Liver (tissue), 8 donors: ENCODE measurements at regions not wholly inside any gene's neighbourhood (a gene's known extent, or its start where the extent isn't known, plus 50 kb on each side); places are given as distances from the start of the nearest gene placed in this dataset.

Experiments used
- DNase-seq: peaks from one replicate; pipeline ENCODE4 v3.0.0-alpha.2; 2017; ENCODE audit warnings: low spot score
- H3K27ac ChIP-seq, 2 donors: one replicate each; pipeline ENCODE4 v1.7.0; 2013; ENCODE audit warnings: inconsistent platforms in 2 of 2, low read length in 2 of 2, control low read depth in 1 of 2, low read depth in 1 of 2, mild to moderate bottlenecking in 1 of 2
- H3K27me3 ChIP-seq, 4 donors: one replicate each; pipeline versions ENCODE4 v1.6.1 to v1.7.0; 2013; ENCODE audit warnings: low read length in 3 of 4, inconsistent platforms in 1 of 4, mild to moderate bottlenecking in 1 of 4, moderate library complexity in 1 of 4; ENCODE audit not compliant: control insufficient read depth in 4 of 4, insufficient read depth in 4 of 4
- H3K36me3 ChIP-seq, 4 donors: one replicate each; pipeline versions ENCODE4 v1.6.1 to v1.7.0; 2013; ENCODE audit warnings: low read length in 3 of 4, mild to moderate bottlenecking in 3 of 4, low read depth in 1 of 4, moderate library complexity in 1 of 4; ENCODE audit not compliant: control insufficient read depth in 4 of 4, insufficient read depth in 3 of 4
- H3K4me1 ChIP-seq, 4 donors: one replicate each; pipeline versions ENCODE4 v1.6.1 to v1.7.0; 2013; ENCODE audit warnings: low read length in 3 of 4, mild to moderate bottlenecking in 3 of 4, moderate library complexity in 1 of 4; ENCODE audit not compliant: control insufficient read depth in 4 of 4, insufficient read depth in 4 of 4
- H3K4me3 ChIP-seq, 3 donors: one replicate each; pipeline versions ENCODE4 v1.6.1 to v1.7.0; 2013; ENCODE audit warnings: low read length in 3 of 3, control low read depth in 1 of 3, low read depth in 1 of 3, mild to moderate bottlenecking in 1 of 3
- H3K9ac ChIP-seq, 2 donors: one replicate each; pipeline ENCODE4 v1.7.0; 2013; ENCODE audit warnings: low read length in 2 of 2, mild to moderate bottlenecking in 2 of 2, moderate library complexity in 2 of 2, control low read depth in 1 of 2, low read depth in 1 of 2
- H3K9me3 ChIP-seq, 4 donors: one replicate each; pipeline versions ENCODE4 v1.6.1 to v1.7.0; 2013; ENCODE audit warnings: low read length in 3 of 4; ENCODE audit not compliant: control insufficient read depth in 4 of 4
- FOXA1 ChIP-seq: IDR thresholded peaks from 2 replicates; pipeline ENCODE4 v1.6.1; 2016; ENCODE audit warnings: antibody characterized with exemption
- FOXA2 ChIP-seq: IDR thresholded peaks from 2 replicates; pipeline ENCODE4 v1.6.1; 2016; ENCODE audit warnings: antibody characterized with exemption
- GABPA ChIP-seq, 2 donors: IDR thresholded peaks in 1 of 2; conservative IDR thresholded peaks in 1 of 2; 2 replicates each; pipeline ENCODE4 v1.6.1; 2016; ENCODE audit warnings: antibody characterized with exemption in 2 of 2, mild to moderate bottlenecking in 1 of 2, moderate library complexity in 1 of 2
- HNF4A ChIP-seq, 2 donors: conservative IDR thresholded peaks; 2 replicates each; pipeline ENCODE4 v1.6.1; 2016; ENCODE audit warnings: antibody characterized with exemption in 2 of 2, mild to moderate bottlenecking in 2 of 2
- HNF4G ChIP-seq: IDR thresholded peaks from 2 replicates; pipeline ENCODE4 v1.6.1; 2016; ENCODE audit warnings: antibody characterized with exemption
- JUND ChIP-seq, 2 donors: IDR thresholded peaks; 2 replicates each; pipeline ENCODE4 v1.6.1; 2016; ENCODE audit warnings: antibody characterized with exemption in 2 of 2
- NR2F2 ChIP-seq: IDR thresholded peaks from 2 replicates; pipeline ENCODE4 v1.6.1; 2016; ENCODE audit warnings: antibody characterized with exemption
- RAD21 ChIP-seq, 2 donors: IDR thresholded peaks; 2 replicates each; pipeline ENCODE4 v1.6.1; 2016; ENCODE audit warnings: antibody characterized with exemption in 2 of 2, mild to moderate bottlenecking in 2 of 2
- RXRA ChIP-seq, 2 donors: IDR thresholded peaks; 2 replicates each; pipeline ENCODE4 v1.6.1; 2017 to 2018; ENCODE audit warnings: antibody characterized with exemption in 2 of 2, mild to moderate bottlenecking in 1 of 2
- SP1 ChIP-seq: IDR thresholded peaks from 2 replicates; pipeline ENCODE4 v1.6.1; 2018; ENCODE audit warnings: antibody characterized with exemption, mild to moderate bottlenecking
- TAF1 ChIP-seq: conservative IDR thresholded peaks from 2 replicates; pipeline ENCODE4 v1.6.1; 2016; ENCODE audit warnings: antibody characterized with exemption, mild to moderate bottlenecking
- YY1 ChIP-seq: IDR thresholded peaks from 2 replicates; pipeline ENCODE4 v1.6.1; 2016; ENCODE audit warnings: antibody characterized with exemption, mild to moderate bottlenecking
- WGBS: extraction: QIAGEN DNeasy Blood & Tissue Kit; methylation state at CpG from one replicate; pipeline ENCODE4 v1.1.7; 2013; 5-methylcytosine and 5-hydroxymethylcytosine counted together
- TF ChIP-seq, protein P1 (sequence below): IDR thresholded peaks from 2 replicates; pipeline ENCODE4 v1.6.1; 2016; ENCODE audit warnings: antibody characterized with exemption
- TF ChIP-seq, protein P2 (sequence below): IDR thresholded peaks from 2 replicates; pipeline ENCODE4 v1.6.1; 2016; ENCODE audit warnings: antibody characterized with exemption, mild to moderate bottlenecking
- TF ChIP-seq, protein P3 (sequence below): fragments of 150-350 bp; IDR thresholded peaks from 2 replicates; pipeline ENCODE4 v1.5.1; 2017; ENCODE audit warnings: improper control_type of control experiment, low read depth, low read length; ENCODE audit not compliant: missing input control
- TF ChIP-seq, protein P4 (sequence below): IDR thresholded peaks from 2 replicates; pipeline ENCODE4 v1.6.1; 2016; ENCODE audit warnings: antibody characterized with exemption
- TF ChIP-seq, protein P5 (sequence below): IDR thresholded peaks from 2 replicates; pipeline ENCODE4 v1.6.1; 2016; ENCODE audit warnings: antibody characterized with exemption
- donor health status: healthy.
- donor health status: healthy.
- donor health status: healthy.
- donor health status: healthy.
- donor health status: healthy.

DNA sequence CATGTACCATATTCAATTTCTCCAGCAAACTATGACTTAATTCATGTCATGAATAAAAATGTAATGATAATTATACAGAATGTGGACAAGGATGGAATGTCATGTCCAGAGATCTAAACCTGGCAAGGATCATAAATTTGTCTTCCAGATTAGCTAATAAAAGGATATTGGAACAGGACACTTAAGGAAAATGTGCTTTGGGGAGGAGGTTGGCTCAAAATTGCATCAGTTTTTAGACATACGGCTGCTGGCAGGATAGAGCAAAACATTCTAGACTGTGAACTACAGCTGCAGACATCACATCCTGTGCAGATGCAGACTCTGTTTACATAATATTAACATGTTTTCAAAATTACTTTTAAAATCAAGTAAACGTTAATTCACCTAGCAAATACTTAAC lies 248.4 kb downstream of the TLR4 start:
- Histone ChIP-seq H3K27ac (no peak overlapping the region), H3K9me3 (no peaks in the 10 kb centered on the region), H3K36me3 (no peaks in the 10 kb centered on the region), H3K27me3 (no peaks in the 10 kb centered on the region), H3K4me1 (no peaks in the 10 kb centered on the region), H3K9ac (no peak overlapping the region), H3K4me3 (no peak overlapping the region)
- WGBS: 49% methylated on average over 2 of the region's 2 CpGs
- DNase-seq: no peak
- no peak for TF ChIP-seq TAF1
- no peak for TF ChIP-seq FOXA1
- TF ChIP-seq GABPA (IDR thresholded peaks at IDR 0.05 in 1 of 2, conservative IDR thresholded peaks at IDR 0.05 in 1 of 2): no peak
- TF ChIP-seq SP1: no peak
- TF ChIP-seq HNF4A (conservative IDR thresholded peaks at IDR 0.05): no peak
- no peak for TF ChIP-seq RAD21 (IDR thresholded peaks at IDR 0.05)
- no peak for TF ChIP-seq RXRA (IDR thresholded peaks at IDR 0.05)
- TF ChIP-seq, protein P1, sequence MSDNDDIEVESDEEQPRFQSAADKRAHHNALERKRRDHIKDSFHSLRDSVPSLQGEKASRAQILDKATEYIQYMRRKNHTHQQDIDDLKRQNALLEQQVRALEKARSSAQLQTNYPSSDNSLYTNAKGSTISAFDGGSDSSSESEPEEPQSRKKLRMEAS: no peak
- no peak for TF ChIP-seq YY1
- TF ChIP-seq, protein P2, sequence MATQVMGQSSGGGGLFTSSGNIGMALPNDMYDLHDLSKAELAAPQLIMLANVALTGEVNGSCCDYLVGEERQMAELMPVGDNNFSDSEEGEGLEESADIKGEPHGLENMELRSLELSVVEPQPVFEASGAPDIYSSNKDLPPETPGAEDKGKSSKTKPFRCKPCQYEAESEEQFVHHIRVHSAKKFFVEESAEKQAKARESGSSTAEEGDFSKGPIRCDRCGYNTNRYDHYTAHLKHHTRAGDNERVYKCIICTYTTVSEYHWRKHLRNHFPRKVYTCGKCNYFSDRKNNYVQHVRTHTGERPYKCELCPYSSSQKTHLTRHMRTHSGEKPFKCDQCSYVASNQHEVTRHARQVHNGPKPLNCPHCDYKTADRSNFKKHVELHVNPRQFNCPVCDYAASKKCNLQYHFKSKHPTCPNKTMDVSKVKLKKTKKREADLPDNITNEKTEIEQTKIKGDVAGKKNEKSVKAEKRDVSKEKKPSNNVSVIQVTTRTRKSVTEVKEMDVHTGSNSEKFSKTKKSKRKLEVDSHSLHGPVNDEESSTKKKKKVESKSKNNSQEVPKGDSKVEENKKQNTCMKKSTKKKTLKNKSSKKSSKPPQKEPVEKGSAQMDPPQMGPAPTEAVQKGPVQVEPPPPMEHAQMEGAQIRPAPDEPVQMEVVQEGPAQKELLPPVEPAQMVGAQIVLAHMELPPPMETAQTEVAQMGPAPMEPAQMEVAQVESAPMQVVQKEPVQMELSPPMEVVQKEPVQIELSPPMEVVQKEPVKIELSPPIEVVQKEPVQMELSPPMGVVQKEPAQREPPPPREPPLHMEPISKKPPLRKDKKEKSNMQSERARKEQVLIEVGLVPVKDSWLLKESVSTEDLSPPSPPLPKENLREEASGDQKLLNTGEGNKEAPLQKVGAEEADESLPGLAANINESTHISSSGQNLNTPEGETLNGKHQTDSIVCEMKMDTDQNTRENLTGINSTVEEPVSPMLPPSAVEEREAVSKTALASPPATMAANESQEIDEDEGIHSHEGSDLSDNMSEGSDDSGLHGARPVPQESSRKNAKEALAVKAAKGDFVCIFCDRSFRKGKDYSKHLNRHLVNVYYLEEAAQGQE: no peak
- no peak for TF ChIP-seq FOXA2
- TF ChIP-seq, protein P3, sequence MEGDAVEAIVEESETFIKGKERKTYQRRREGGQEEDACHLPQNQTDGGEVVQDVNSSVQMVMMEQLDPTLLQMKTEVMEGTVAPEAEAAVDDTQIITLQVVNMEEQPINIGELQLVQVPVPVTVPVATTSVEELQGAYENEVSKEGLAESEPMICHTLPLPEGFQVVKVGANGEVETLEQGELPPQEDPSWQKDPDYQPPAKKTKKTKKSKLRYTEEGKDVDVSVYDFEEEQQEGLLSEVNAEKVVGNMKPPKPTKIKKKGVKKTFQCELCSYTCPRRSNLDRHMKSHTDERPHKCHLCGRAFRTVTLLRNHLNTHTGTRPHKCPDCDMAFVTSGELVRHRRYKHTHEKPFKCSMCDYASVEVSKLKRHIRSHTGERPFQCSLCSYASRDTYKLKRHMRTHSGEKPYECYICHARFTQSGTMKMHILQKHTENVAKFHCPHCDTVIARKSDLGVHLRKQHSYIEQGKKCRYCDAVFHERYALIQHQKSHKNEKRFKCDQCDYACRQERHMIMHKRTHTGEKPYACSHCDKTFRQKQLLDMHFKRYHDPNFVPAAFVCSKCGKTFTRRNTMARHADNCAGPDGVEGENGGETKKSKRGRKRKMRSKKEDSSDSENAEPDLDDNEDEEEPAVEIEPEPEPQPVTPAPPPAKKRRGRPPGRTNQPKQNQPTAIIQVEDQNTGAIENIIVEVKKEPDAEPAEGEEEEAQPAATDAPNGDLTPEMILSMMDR: no peak
- TF ChIP-seq, protein P4, sequence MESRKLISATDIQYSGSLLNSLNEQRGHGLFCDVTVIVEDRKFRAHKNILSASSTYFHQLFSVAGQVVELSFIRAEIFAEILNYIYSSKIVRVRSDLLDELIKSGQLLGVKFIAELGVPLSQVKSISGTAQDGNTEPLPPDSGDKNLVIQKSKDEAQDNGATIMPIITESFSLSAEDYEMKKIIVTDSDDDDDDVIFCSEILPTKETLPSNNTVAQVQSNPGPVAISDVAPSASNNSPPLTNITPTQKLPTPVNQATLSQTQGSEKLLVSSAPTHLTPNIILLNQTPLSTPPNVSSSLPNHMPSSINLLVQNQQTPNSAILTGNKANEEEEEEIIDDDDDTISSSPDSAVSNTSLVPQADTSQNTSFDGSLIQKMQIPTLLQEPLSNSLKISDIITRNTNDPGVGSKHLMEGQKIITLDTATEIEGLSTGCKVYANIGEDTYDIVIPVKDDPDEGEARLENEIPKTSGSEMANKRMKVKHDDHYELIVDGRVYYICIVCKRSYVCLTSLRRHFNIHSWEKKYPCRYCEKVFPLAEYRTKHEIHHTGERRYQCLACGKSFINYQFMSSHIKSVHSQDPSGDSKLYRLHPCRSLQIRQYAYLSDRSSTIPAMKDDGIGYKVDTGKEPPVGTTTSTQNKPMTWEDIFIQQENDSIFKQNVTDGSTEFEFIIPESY: no peak
- TF ChIP-seq NR2F2: no peak
- no peak for TF ChIP-seq HNF4G
- no peak for TF ChIP-seq JUND (IDR thresholded peaks at IDR 0.05)

DNA sequence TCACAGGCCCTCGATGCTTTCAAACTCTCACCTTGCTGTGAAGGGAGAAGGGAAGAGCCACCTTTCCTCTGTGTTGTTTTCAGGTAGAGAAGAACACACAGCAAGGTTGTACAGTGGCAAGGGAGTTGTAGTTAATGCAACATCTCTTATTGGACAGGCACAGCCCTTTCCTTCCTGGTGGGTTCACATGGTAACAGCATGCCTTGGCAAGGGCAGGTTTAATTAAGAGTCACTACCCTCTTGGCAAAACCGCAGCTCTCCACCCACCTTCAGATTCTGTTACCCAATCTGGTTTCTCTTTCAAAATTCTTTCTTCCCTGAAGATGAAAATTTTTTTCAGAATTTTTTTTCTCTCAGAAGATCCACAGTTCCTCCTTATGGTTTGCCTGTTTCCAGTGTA lies 253.1 kb downstream of the TLR4 start:
- H3K4me3 ChIP-seq: no peak overlapping the region
- H3K9ac ChIP-seq: no peak overlapping the region
- H3K27ac ChIP-seq: no peak overlapping the region
- DNase-seq: no peak
- H3K27me3 ChIP-seq: no peaks in the 10 kb centered on the region
- no peaks in the 10 kb centered on the region for H3K9me3 ChIP-seq
- H3K4me1 ChIP-seq: no peaks in the 10 kb centered on the region
- no peaks in the 10 kb centered on the region for H3K36me3 ChIP-seq
- WGBS: 67% methylated on average over 2 of the region's 2 CpGs
- TF ChIP-seq, protein P2: no peak
- TF ChIP-seq HNF4G (no peak), RAD21 (IDR thresholded peaks at IDR 0.05) (no peak), JUND (IDR thresholded peaks at IDR 0.05) (no peak)
- TF ChIP-seq, protein P4: no peak
- TF ChIP-seq, protein P5, sequence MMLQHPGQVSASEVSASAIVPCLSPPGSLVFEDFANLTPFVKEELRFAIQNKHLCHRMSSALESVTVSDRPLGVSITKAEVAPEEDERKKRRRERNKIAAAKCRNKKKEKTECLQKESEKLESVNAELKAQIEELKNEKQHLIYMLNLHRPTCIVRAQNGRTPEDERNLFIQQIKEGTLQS: no peak
- TF ChIP-seq, protein P3: no peak
